ENCODE measurements at regions not wholly inside any gene's neighbourhood (a gene's known extent, or its start where the extent isn't known, plus 50 kb on each side); places are given as distances from the start of the nearest gene placed in this dataset.

DNA sequence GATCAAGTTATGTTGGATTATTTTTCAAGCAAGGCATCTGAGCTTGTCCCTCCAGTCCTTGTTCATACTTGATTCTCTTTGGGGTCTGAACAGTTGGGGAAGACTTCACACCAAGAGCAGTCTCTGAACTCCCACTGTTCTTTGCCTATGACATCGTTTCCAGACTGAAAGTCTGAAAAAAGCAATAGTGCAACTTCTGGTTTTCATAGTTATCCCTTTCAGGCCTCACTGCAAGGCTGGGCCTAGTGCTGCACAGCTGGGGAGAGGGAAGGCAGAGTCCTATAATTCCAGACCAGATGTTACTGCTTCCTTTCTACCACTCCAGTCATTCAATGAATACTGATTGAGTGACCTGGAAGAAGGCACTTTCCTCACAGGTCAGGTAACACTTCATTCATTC, 187.1 kb upstream of the CCND2 start (continued):
- TF ChIP-seq, protein P1, sequence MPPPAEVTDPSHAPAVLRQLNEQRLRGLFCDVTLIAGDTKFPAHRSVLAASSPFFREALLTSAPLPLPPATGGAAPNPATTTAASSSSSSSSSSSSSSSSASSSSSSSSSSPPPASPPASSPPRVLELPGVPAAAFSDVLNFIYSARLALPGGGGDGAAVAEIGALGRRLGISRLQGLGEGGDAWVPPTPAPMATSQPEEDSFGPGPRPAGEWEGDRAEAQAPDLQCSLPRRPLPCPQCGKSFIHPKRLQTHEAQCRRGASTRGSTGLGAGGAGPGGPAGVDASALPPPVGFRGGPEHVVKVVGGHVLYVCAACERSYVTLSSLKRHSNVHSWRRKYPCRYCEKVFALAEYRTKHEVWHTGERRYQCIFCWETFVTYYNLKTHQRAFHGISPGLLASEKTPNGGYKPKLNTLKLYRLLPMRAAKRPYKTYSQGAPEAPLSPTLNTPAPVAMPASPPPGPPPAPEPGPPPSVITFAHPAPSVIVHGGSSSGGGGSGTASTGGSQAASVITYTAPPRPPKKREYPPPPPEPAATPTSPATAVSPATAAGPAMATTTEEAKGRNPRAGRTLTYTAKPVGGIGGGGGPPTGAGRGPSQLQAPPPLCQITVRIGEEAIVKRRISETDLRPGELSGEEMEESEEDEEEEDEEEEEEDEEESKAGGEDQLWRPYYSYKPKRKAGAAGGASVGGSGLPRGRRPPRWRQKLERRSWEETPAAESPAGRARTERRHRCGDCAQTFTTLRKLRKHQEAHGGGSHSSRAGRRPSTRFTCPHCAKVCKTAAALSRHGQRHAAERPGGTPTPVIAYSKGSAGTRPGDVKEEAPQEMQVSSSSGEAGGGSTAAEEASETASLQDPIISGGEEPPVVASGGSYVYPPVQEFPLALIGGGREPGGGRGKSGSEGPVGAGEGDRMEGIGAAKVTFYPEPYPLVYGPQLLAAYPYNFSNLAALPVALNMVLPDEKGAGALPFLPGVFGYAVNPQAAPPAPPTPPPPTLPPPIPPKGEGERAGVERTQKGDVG (CRISPR knock-in tag; IDR thresholded peaks at IDR 0.05) = no peak
- TF ChIP-seq RELA (IDR thresholded peaks at IDR 0.05; ENCODE audit: borderline replicate concordance, partially characterized antibody) (no peak), BCL11A (IDR thresholded peaks at IDR 0.05; ENCODE audit: low read depth, low read length) (no peak)

DNA sequence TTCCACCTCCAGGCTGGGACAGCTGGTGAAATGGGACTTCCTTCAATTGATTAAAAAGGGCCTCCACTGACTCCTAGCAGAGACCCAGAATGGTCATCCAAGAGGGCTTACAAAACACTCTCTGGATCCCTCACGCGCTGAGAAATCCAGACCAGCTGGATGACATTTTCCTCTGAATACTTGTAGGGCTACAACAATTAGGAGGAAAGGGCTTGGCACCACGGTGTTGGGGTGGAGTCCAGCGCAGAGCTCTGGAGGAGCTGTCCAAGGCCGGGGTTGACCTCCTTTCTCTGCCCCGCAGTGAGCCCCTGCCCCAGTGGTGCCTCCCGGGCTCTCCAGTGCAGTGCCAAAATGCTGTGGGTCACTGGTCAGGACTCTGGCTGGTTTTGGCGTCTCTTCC, 189.0 kb upstream of the CCND2 start:
- DNase-seq (ENCODE audit: low read depth, low spot score) (no peak), ATAC-seq (no peak), FAIRE-seq (no peak)
- Histone ChIP-seq H3K79me2 (ENCODE audit: control insufficient read depth, insufficient read depth, low read length) (no peaks in the 10 kb centered on the region), H3K27me3 (replicated peaks in 1 of 2; ENCODE audit: control insufficient read depth in 2 of 2, insufficient read depth in 2 of 2, low read length in 1 of 2) (0 out of 4 replicates have a peak, but pooled peaks cover 0 to 3% of the 10 kb centered on the region in 2 experiments), H3K27ac (ENCODE audit: control insufficient read depth, insufficient read depth) (no peak overlapping the region), H4K20me1 (ENCODE audit: control insufficient read depth, insufficient read depth) (no peaks in the 10 kb centered on the region), H3K9me3 (replicated peaks; ENCODE audit: control insufficient read depth, insufficient read depth, low read length) (no peaks in the 10 kb centered on the region), H3K4me2 (ENCODE audit: control insufficient read depth, insufficient read depth) (no peak overlapping the region), H3K9ac (ENCODE audit: control insufficient read depth, insufficient read depth, low read length) (no peak overlapping the region), H3K4me3 (no peak overlapping the region), H2AFZ (ENCODE audit: control insufficient read depth, low read depth, low read length) (no peak overlapping the region), H3K4me1 (ENCODE audit: control insufficient read depth, insufficient read depth, low read length) (no peaks in the 10 kb centered on the region), H3K36me3 (ENCODE audit: control insufficient read depth in 2 of 2, insufficient read depth in 2 of 2, low read length in 1 of 2) (no peaks in the 10 kb centered on the region)
- in situ Hi-C loops (cut with MboI) = no loop called here
- ChIA-PET CTCF (interaction anchor here (0.9 to 1.3 kb wide), 2 partner anchors 86 to 199 kb away, joined by 3 to 4 read pairs; no protein-coding TSS in a partner anchor), POLR2A (interaction anchor here (1.0 kb wide), 2 partner anchors 23 to 91 kb away, joined by 3 read pairs; no protein-coding TSS in a partner anchor), RAD21 (ENCODE audit: unreplicated experiment) (interaction anchor here (0.9 to 1.3 kb wide), 2 partner anchors 23 to 192 kb away, joined by 3 to 4 read pairs; no protein-coding TSS in a partner anchor), SMC1A (ENCODE audit: uncharacterized antibody, unreplicated experiment) (interaction anchor here (0.6 to 1.1 kb wide), 4 partner anchors 11 to 441 kb away, joined by 3 read pairs; no protein-coding TSS in a partner anchor)
- intact Hi-C loops (cut with micrococcal nuclease; ENCODE audit: unreplicated experiment) = no loop called here
- TF ChIP-seq RCOR1 (conservative IDR thresholded peaks at IDR 0.05; ENCODE audit: low read depth, low read length) (no peak), ZZZ3 (IDR thresholded peaks at IDR 0.05; ENCODE audit: control insufficient read depth, insufficient read length, low read depth) (no peak), ESRRA (IDR thresholded peaks at IDR 0.05; ENCODE audit: low read length) (no peak), KAT2A (conservative IDR thresholded peaks at IDR 0.05; ENCODE audit: control insufficient read depth, low read depth, low read length) (no peak), DPF2 (IDR thresholded peaks at IDR 0.05) (no peak), ZNF217 (IDR thresholded peaks at IDR 0.05) (no peak), BRCA1 (IDR thresholded peaks at IDR 0.05; ENCODE audit: low read depth, low read length) (no peak)
- TF ChIP-seq, protein P2, sequence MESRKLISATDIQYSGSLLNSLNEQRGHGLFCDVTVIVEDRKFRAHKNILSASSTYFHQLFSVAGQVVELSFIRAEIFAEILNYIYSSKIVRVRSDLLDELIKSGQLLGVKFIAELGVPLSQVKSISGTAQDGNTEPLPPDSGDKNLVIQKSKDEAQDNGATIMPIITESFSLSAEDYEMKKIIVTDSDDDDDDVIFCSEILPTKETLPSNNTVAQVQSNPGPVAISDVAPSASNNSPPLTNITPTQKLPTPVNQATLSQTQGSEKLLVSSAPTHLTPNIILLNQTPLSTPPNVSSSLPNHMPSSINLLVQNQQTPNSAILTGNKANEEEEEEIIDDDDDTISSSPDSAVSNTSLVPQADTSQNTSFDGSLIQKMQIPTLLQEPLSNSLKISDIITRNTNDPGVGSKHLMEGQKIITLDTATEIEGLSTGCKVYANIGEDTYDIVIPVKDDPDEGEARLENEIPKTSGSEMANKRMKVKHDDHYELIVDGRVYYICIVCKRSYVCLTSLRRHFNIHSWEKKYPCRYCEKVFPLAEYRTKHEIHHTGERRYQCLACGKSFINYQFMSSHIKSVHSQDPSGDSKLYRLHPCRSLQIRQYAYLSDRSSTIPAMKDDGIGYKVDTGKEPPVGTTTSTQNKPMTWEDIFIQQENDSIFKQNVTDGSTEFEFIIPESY (IDR thresholded peaks at IDR 0.05) = no peak
- BruUV-seq (replicated peaks) = no TSS peak
- 54% methylated on average over 8 of the region's 8 CpGs for WGBS (ENCODE audit: insufficient coverage, insufficient replicate concordance, low lambda C conversion rate, missing lambda C conversion rate)
